AG09319 (cell line): ENCODE measurements at regions not wholly inside any gene's neighbourhood (a gene's known extent, or its start where the extent isn't known, plus 50 kb on each side); places are given as distances from the start of the nearest gene placed in this dataset.
"Not testable (repeated sequence)": the region's sequence is repeated elsewhere in the genome, so short reads cannot be mapped to it uniquely, and the experiment has no call there.

Experiments
- DNase-seq: peaks from one replicate; pipeline ENCODE4 v3.0.0-alpha.2; 2010; ENCODE audit warnings: low read depth; ENCODE audit errors: extremely low read depth
- CTCF ChIP-seq: IDR thresholded peaks from 2 replicates; pipeline ENCODE4 v1.5.1; 2011; ENCODE audit warnings: low read depth, mild to moderate bottlenecking, inconsistent platforms, low read length, moderate library complexity

- no peak for TF ChIP-seq CTCF
- DNase-seq: no peak
These were observed 761.9 kb upstream of the MMS22L start for GRCh38 chr6:98044791-98045470.

GRCh38 chr6:98047164-98047563 is 764.1 kb upstream of the MMS22L start:
- DNase-seq: no peak
- no peak for TF ChIP-seq CTCF

GRCh38 chr6:98047871-98048270 is 764.9 kb upstream of the MMS22L start:
- DNase-seq: no peak
- TF ChIP-seq CTCF: no peak

GRCh38 chr6:98054453-98054852 is 771.4 kb upstream of the MMS22L start:
- no peak for DNase-seq
- TF ChIP-seq CTCF: no peak

- TF ChIP-seq CTCF: no peak
- DNase-seq: no peak
These were observed 773.9 kb upstream of the MMS22L start for GRCh38 chr6:98056955-98057354.

- TF ChIP-seq CTCF: no peak
- DNase-seq: no peak
These were observed 767.0 kb upstream of the POU3F2 start for GRCh38 chr6:98067375-98067774.

GRCh38 chr6:98088537-98088936 is 745.8 kb upstream of the POU3F2 start:
- DNase-seq: not testable (repeated sequence)

- no peak for TF ChIP-seq CTCF
- no peak for DNase-seq
These were observed 742.0 kb upstream of the POU3F2 start for GRCh38 chr6:98092331-98092730.
